CD4-positive, alpha-beta T cell (primary cell): ENCODE measurements at regions not wholly inside any gene's neighbourhood (a gene's known extent, or its start where the extent isn't known, plus 50 kb on each side); places are given as distances from the start of the nearest gene placed in this dataset.

Source experiments
- ATAC-seq: fragments of 200-7000 bp; cut with Tn5 transposase; one replicate; pipeline ENCODE4 v1.10.0; 2022; ENCODE audit warnings: mild to moderate bottlenecking; ENCODE audit not compliant: poor library complexity
- CTCF ChIA-PET: fragments of 350-600 bp; sonication (Branson Sonifier 250); formaldehyde crosslinking; loops from one replicate; lab custom pipeline; 2021; ENCODE audit warnings: antibody characterized with exemption, inconsistent platforms; lab: Charles Lee
- POLR2A ChIA-PET: fragments of 350-600 bp; sonication (Branson Sonifier 250); formaldehyde crosslinking; loops from one replicate; lab custom pipeline; 2021; ENCODE audit warnings: antibody characterized with exemption, inconsistent platforms; lab: Charles Lee
- DNase-seq, 14 experiments: peaks; one replicate each; pipeline ENCODE4 v3.0.0-alpha.2; 2013 to 2020; ENCODE audit warnings: mixed read lengths in 2 of 14
- H3K27ac ChIP-seq, 2 donors: one replicate each; pipeline versions ENCODE4 v1.5.1 to v1.7.0; 2013; ENCODE audit warnings: low read length in 2 of 2, low read depth in 1 of 2, mild to moderate bottlenecking in 1 of 2
- H3K27me3 ChIP-seq, 2 experiments: 1 replicate in 1 of 2; 2 replicates in 1 of 2; pipeline versions ENCODE4 v1.6.1 to v1.7.0; 2013; ENCODE audit warnings: low read length in 2 of 2, control low read depth in 1 of 2, mild to moderate bottlenecking in 1 of 2, moderate library complexity in 1 of 2; ENCODE audit not compliant: insufficient read depth in 2 of 2, control insufficient read depth in 1 of 2
- H3K36me3 ChIP-seq: one replicate; pipeline ENCODE4 v1.6.1; 2013; ENCODE audit warnings: low read length, control low read depth; ENCODE audit not compliant: insufficient read depth
- H3K4me1 ChIP-seq: one replicate; pipeline ENCODE4 v1.6.1; 2013; ENCODE audit warnings: low read length, control low read depth; ENCODE audit not compliant: insufficient read depth
- H3K4me3 ChIP-seq: one replicate; pipeline ENCODE4 v1.5.1; 2013; ENCODE audit warnings: mild to moderate bottlenecking, low read length, moderate library complexity
- H3K9me3 ChIP-seq, 2 experiments: 1 replicate in 1 of 2; 2 replicates in 1 of 2; pipeline versions ENCODE4 v1.6.1 to v1.7.0; 2013; ENCODE audit warnings: low read length in 2 of 2, mild to moderate bottlenecking in 2 of 2, control low read depth in 1 of 2, moderate library complexity in 1 of 2; ENCODE audit not compliant: control insufficient read depth in 1 of 2, insufficient read depth in 1 of 2
- H3K27ac Mint-ChIP-seq: one replicate; pipeline ENCODE4 v1.8.0; 2020; ENCODE audit warnings: mixed read lengths
- H3K27me3 Mint-ChIP-seq: one replicate; pipeline ENCODE4 v1.8.0; 2021; ENCODE audit warnings: mixed read lengths
- H3K36me3 Mint-ChIP-seq: one replicate; pipeline ENCODE4 v1.8.0; 2021; ENCODE audit warnings: low read depth, mixed read lengths
- H3K4me1 Mint-ChIP-seq: one replicate; pipeline ENCODE4 v1.8.0; 2021; ENCODE audit warnings: low read depth, mixed read lengths
- H3K4me3 Mint-ChIP-seq: one replicate; pipeline ENCODE4 v1.8.0; 2020; ENCODE audit warnings: mild to moderate bottlenecking, mixed read lengths
- H3K9me3 Mint-ChIP-seq: one replicate; pipeline ENCODE4 v1.8.0; 2020; ENCODE audit warnings: mixed read lengths
- CTCF ChIP-seq: fragments of 200-600 bp; IDR thresholded peaks from one replicate; pipeline ENCODE4 v1.8.0; 2022; ENCODE audit warnings: antibody characterized with exemption, mild to moderate bottlenecking
- intact Hi-C, 2 experiments: fragments of 100-400 bp; cut with DNase I in 1 of 2; cut with micrococcal nuclease in 1 of 2; formaldehyde crosslinking; loops; one replicate each; pipeline versions ENCODE4 v1.15.1 to v1.9.0; 2023 to 2025; cut with DNase I, micrococcal nuclease

DNA sequence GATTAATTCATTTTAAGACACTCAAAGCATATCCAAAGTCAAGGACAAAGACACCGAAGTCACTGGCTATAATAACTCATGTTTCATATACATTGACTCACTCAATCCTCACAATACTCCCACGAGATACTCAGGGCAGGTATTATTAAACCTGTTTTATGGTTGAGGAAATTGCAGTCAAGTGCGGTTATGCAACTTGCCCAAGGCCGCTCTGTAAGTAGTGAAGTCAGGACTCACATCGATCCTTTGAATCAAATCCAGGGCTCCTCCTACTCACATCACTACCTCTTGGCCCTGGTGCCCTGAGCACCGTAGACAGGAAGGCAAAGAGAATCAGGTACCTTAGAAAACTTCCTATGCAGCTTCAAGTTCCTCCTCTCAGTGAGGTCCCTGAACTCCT lies 87.8 kb upstream of the APC start:
- Mint-ChIP-seq H3K36me3 (no peaks in the 10 kb centered on the region), H3K9me3 (no peaks in the 10 kb centered on the region), H3K27ac (no peak overlapping the region), H3K27me3 (peaks cover 29% of the 10 kb centered on the region), H3K4me3 (no peak overlapping the region), H3K4me1 (no peaks in the 10 kb centered on the region)
- TF ChIP-seq CTCF, result no peak
- ChIA-PET CTCF (no interaction called here), POLR2A (no interaction called here)
- ATAC-seq (no peak), DNase-seq (no peak)
- Histone ChIP-seq H3K27ac (no peak overlapping the region), H3K4me1 (no peaks in the 10 kb centered on the region), H3K9me3 (no peaks in the 10 kb centered on the region), H3K36me3 (no peaks in the 10 kb centered on the region), H3K27me3 (peaks cover 0 to 2% of the 10 kb centered on the region in 2 experiments), H3K4me3 (no peak overlapping the region)
- intact Hi-C loops, result no loop called here

DNA sequence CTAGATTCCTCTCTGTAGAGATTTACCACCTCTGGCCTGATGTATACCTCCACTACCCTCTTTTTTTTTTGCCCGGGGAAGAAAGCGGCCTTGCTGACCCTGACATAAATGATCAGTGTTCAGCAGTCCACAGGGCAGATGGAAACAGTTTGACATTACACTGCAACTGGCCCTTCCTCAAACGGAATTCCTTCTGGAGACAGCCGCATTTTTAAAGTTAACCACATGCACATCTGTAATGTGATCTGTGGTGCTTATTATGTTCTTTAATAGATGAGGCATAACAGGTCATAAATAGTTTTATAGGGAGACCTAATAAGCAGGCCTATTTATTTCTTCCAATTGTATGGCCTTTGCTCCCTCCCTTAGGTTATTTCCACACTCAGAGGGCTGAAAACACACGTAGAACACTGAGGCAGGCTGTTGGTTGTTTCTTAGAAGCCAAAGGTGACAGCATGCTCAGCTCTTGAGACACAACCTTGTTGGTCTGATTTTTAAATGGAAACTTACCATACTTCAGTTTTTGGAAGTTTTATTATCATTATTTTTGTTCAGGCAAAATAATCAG lies 84.0 kb upstream of the APC start:
- no peak for ATAC-seq
- Histone ChIP-seq H3K4me1 (no peaks in the 10 kb centered on the region), H3K27me3 (peaks cover 0 to 1% of the 10 kb centered on the region in 2 experiments), H3K36me3 (no peaks in the 10 kb centered on the region), H3K27ac (no peak overlapping the region), H3K9me3 (no peaks in the 10 kb centered on the region), H3K4me3 (no peak overlapping the region)
- H3K36me3 Mint-ChIP-seq, result no peaks in the 10 kb centered on the region
- intact Hi-C loops, result no loop called here
- H3K4me1 Mint-ChIP-seq, result no peaks in the 10 kb centered on the region
- no peak for DNase-seq
- H3K27me3 Mint-ChIP-seq, result peaks cover 24% of the 10 kb centered on the region
- H3K9me3 Mint-ChIP-seq, result no peaks in the 10 kb centered on the region
- TF ChIP-seq CTCF, result no peak
- ChIA-PET CTCF (no interaction called here), POLR2A (interaction anchor here (0.6 kb wide), 1 partner anchor 714 kb away, joined by 4 read pairs; no protein-coding TSS in a partner anchor)
- no peak overlapping the region for H3K4me3 Mint-ChIP-seq
- H3K27ac Mint-ChIP-seq, result no peak overlapping the region

- Mint-ChIP-seq H3K4me3 (no peak overlapping the region), H3K4me1 (no peaks in the 10 kb centered on the region), H3K27ac (no peak overlapping the region), H3K36me3 (no peaks in the 10 kb centered on the region), H3K9me3 (peaks cover 7% of the 10 kb centered on the region), H3K27me3 (peaks cover 21% of the 10 kb centered on the region)
- TF ChIP-seq CTCF, result no peak
- Histone ChIP-seq H3K36me3 (no peaks in the 10 kb centered on the region), H3K27ac (no peak overlapping the region), H3K4me3 (no peak overlapping the region), H3K27me3 (no peaks in the 10 kb centered on the region), H3K4me1 (no peaks in the 10 kb centered on the region), H3K9me3 (peaks cover 0 to 7% of the 10 kb centered on the region in 2 experiments)
- ATAC-seq, result no peak
- no peak for DNase-seq
- POLR2A ChIA-PET, result no interaction called here
- CTCF ChIA-PET, result interaction anchor here (1.4 kb wide), 1 partner anchor 12 kb away, joined by 3 read pairs; no protein-coding TSS in a partner anchor
- intact Hi-C loops, result no loop called here
These were observed 82.2 kb upstream of the APC start for GRCh38 chr5:112655513-112655912.
